ENCODE measurements at regions not wholly inside any gene's neighbourhood (a gene's known extent, or its start where the extent isn't known, plus 50 kb on each side); places are given as distances from the start of the nearest gene placed in this dataset.

- Histone ChIP-seq H3K4me1 (ENCODE audit: control insufficient read depth, insufficient read depth, low read length) (peaks cover 9% of the 10 kb centered on the region; the same call in 1 of the 2 replicates), H3K36me3 (ENCODE audit: control insufficient read depth, insufficient read depth, low read length) (no peaks in the 10 kb centered on the region), H3K27me3 (ENCODE audit: control insufficient read depth, insufficient read depth, low read length) (peaks cover 30% of the 10 kb centered on the region), H3K4me3 (ENCODE audit: low read depth, low read length) (no peak overlapping the region), H3K9ac (ENCODE audit: low read length) (no peak overlapping the region), H3K27ac (ENCODE audit: low read depth, low read length) (no peak overlapping the region), H3K9me3 (ENCODE audit: control insufficient read depth, insufficient read depth, low read depth, low read length) (no peaks in the 10 kb centered on the region)
These were observed 67.2 kb upstream of the TMEM17 start for GRCh38 chr2:62573137-62573731.

DNA sequence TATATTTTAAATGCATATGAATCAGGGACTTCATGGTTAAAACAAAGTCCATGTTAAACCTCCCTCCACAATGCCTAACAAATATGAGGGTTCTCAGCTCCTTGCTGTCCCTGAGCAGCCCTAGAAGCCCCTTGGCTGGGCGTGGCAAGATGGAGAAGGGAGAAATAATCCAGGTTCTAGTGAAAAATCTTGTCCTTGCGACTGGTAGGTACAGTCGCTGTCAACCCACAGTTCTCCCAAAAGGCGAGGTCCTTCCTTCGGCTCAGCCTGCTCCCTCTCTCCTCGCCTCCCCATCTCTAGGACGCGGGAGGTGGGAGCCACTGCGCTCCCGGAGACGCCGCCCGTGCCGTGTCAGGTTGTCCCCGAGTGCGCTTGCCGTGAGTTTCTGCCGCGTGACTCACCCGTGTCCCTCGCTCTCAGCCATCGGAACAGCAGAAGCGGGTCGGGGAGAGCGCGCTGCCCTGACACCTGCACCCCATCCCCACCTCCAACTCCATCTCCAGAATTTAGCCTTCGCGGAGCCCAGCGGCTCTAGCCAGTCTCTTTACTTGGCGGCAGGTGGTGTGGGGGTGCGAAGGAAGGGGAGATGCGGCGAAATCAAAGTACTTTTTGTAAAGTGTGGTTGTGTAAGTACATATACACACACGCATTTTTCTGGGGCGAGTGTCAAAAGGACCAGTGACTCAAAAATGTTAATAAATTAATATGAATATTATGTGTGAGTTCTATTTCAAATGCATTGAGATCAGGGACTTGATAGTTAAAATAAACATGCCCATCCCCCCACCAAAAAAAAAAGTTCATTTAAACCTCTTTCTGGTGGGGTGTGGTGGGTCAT is 65.1 kb upstream of the TMEM17 start:
- peaks cover 30% of the 10 kb centered on the region for H3K27me3 ChIP-seq (ENCODE audit: control insufficient read depth, insufficient read depth, low read length)
- H3K36me3 ChIP-seq (ENCODE audit: control insufficient read depth, insufficient read depth, low read length): no peaks in the 10 kb centered on the region
- peak overlapping the region; percentile 45 for H3K4me3 ChIP-seq (ENCODE audit: low read depth, low read length)
- no peaks in the 10 kb centered on the region for H3K9me3 ChIP-seq (ENCODE audit: control insufficient read depth, insufficient read depth, low read depth, low read length)
- no peak overlapping the region for H3K9ac ChIP-seq (ENCODE audit: low read length)
- H3K4me1 ChIP-seq (ENCODE audit: control insufficient read depth, insufficient read depth, low read length): peaks cover 9% of the 10 kb centered on the region; the same call in 1 of the 2 replicates
- H3K27ac ChIP-seq (ENCODE audit: low read depth, low read length): no peak overlapping the region

DNA sequence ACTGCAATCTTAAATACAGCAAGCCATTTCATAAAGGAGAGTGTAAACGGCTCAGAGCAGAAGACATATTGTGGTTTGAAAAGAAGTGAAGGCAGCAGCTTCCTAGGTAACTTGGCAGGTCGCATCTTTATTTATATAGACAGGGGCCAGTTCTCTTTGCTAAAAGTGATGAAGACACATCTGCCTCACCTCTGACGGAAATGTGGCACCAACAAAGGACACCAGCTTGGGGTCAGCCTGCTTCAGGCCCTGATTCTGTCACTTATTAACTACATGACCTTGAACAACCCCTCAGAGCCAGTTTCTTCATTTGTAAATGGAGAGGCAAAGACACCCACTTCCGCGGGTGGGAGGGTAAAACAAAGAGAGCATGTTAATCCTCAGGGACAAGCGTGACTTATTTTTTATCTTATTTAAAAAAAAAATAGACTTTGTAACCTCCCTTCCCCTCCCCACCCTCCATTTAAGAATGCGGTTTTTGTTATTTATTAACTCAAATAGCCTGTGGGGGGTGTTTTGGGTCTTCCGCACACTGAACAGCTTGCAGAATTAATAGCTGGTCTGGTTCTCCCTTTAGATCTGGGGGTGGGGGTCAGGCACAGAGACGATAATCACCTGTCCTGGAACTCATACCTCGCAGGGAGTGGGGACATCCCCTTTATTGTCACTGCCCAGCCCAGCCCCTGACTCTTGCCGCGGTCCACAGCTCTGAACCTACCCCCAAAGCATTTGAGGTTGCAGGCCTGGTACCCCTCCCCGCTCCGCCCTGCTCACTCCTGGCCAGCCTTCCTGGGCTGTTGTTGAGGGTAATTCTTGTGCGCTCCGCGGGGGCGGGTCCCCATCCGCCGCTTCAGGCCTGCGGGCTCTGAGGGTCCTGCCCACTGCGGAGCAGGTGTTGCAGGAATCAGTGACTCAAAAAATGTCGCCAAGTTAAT is 64.2 kb upstream of the TMEM17 start:
- Histone ChIP-seq H3K27me3 (ENCODE audit: control insufficient read depth, insufficient read depth, low read length) (peaks cover 30% of the 10 kb centered on the region), H3K27ac (ENCODE audit: low read depth, low read length) (no peak overlapping the region), H3K36me3 (ENCODE audit: control insufficient read depth, insufficient read depth, low read length) (no peaks in the 10 kb centered on the region), H3K9ac (ENCODE audit: low read length) (no peak overlapping the region), H3K9me3 (ENCODE audit: control insufficient read depth, insufficient read depth, low read depth, low read length) (no peaks in the 10 kb centered on the region), H3K4me3 (ENCODE audit: low read depth, low read length) (peak overlapping the region; percentile 45), H3K4me1 (ENCODE audit: control insufficient read depth, insufficient read depth, low read length) (peaks cover 9% of the 10 kb centered on the region; the same call in 1 of the 2 replicates)

DNA sequence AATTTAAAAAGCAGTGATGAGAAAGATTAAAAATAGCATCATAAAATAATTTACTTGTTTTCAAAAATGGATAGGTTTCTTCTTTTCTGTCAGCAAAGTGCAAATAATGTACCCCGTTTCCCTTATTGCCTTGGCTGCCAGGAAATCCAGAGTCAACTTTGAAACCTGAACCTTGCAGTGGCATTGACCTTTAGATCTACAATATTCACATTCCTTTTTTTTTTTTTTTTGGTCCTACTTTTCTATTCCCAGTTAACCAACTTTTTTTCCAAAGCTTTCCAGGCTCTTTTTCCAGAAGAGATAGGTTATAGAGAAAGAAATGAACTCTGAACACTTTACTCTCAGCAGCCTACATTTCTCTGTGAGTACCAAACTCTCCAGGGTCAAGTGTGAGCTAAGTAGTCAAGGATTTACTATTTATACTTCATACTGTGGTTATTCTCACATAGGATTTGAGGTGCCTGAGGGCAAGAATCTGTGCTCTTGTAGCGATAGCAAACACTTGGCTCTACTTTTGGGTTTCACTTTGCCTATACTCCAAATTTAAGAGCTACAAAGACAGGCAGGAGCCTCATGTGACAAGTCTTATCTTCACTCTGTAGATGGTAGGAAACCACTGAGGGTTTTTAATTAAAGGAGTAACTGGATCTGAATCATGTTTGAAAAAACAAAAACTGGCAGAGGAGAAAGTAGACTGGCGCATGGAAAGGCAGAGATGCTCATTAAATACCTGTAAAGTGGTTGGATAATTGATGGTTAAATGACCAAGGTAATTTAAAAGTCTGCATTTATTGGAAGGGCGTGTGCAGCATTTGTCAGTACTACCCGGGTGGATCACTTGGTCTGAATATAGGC is 63.2 kb upstream of the TMEM17 start:
- no peaks in the 10 kb centered on the region for H3K36me3 ChIP-seq (ENCODE audit: control insufficient read depth, insufficient read depth, low read length)
- H3K27me3 ChIP-seq (ENCODE audit: control insufficient read depth, insufficient read depth, low read length): peaks cover 30% of the 10 kb centered on the region
- no peaks in the 10 kb centered on the region for H3K9me3 ChIP-seq (ENCODE audit: control insufficient read depth, insufficient read depth, low read depth, low read length)
- H3K27ac ChIP-seq (ENCODE audit: low read depth, low read length): no peak overlapping the region
- no peak overlapping the region for H3K9ac ChIP-seq (ENCODE audit: low read length)
- H3K4me1 ChIP-seq (ENCODE audit: control insufficient read depth, insufficient read depth, low read length): peaks cover 9% of the 10 kb centered on the region; the same call in 1 of the 2 replicates
- H3K4me3 ChIP-seq (ENCODE audit: low read depth, low read length): no peak overlapping the region

- Histone ChIP-seq H3K27me3 (ENCODE audit: control insufficient read depth, insufficient read depth, low read length) (peaks cover 30% of the 10 kb centered on the region), H3K36me3 (ENCODE audit: control insufficient read depth, insufficient read depth, low read length) (no peaks in the 10 kb centered on the region), H3K9ac (ENCODE audit: low read length) (no peak overlapping the region), H3K9me3 (ENCODE audit: control insufficient read depth, insufficient read depth, low read depth, low read length) (no peaks in the 10 kb centered on the region), H3K4me3 (ENCODE audit: low read depth, low read length) (no peak overlapping the region), H3K4me1 (ENCODE audit: control insufficient read depth, insufficient read depth, low read length) (peaks cover 9% of the 10 kb centered on the region; the same call in 1 of the 2 replicates), H3K27ac (ENCODE audit: low read depth, low read length) (no peak overlapping the region)
These were observed 62.1 kb upstream of the TMEM17 start for GRCh38 chr2:62568074-62568473.

DNA sequence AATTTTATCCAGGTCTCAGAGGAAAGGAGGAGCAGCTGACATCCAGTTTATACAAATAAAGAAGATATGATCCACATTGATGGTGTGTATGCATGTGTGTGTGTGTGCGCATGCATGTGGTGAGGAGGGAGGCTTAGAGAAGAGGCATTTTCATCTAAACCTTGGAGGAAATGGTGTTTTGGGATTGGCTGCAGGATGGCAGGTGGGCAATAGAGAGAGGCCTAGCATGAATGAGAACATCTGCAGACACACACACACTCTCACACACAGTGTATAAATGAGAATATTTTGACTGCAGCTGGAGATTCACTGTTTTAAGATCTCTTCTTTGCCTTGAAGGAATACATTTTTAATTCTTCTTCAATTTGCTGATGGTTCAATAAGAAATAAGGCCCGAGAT is 61.7 kb upstream of the TMEM17 start:
- no peaks in the 10 kb centered on the region for H3K36me3 ChIP-seq (ENCODE audit: control insufficient read depth, insufficient read depth, low read length)
- H3K4me3 ChIP-seq (ENCODE audit: low read depth, low read length): no peak overlapping the region
- H3K4me1 ChIP-seq (ENCODE audit: control insufficient read depth, insufficient read depth, low read length): peaks cover 9% of the 10 kb centered on the region; the same call in 1 of the 2 replicates
- peaks cover 28% of the 10 kb centered on the region for H3K27me3 ChIP-seq (ENCODE audit: control insufficient read depth, insufficient read depth, low read length)
- H3K9ac ChIP-seq (ENCODE audit: low read length): no peak overlapping the region
- H3K27ac ChIP-seq (ENCODE audit: low read depth, low read length): no peak overlapping the region
- H3K9me3 ChIP-seq (ENCODE audit: control insufficient read depth, insufficient read depth, low read depth, low read length): no peaks in the 10 kb centered on the region

- Histone ChIP-seq H3K27me3 (ENCODE audit: control insufficient read depth, insufficient read depth, low read length) (peaks cover 21% of the 10 kb centered on the region), H3K9ac (ENCODE audit: low read length) (no peak overlapping the region), H3K36me3 (ENCODE audit: control insufficient read depth, insufficient read depth, low read length) (no peaks in the 10 kb centered on the region), H3K9me3 (ENCODE audit: control insufficient read depth, insufficient read depth, low read depth, low read length) (no peaks in the 10 kb centered on the region), H3K4me1 (ENCODE audit: control insufficient read depth, insufficient read depth, low read length) (peaks cover 9% of the 10 kb centered on the region; the same call in 1 of the 2 replicates), H3K4me3 (ENCODE audit: low read depth, low read length) (no peak overlapping the region), H3K27ac (ENCODE audit: low read depth, low read length) (no peak overlapping the region)
These were observed 60.9 kb upstream of the TMEM17 start for GRCh38 chr2:62566847-62567246.

DNA sequence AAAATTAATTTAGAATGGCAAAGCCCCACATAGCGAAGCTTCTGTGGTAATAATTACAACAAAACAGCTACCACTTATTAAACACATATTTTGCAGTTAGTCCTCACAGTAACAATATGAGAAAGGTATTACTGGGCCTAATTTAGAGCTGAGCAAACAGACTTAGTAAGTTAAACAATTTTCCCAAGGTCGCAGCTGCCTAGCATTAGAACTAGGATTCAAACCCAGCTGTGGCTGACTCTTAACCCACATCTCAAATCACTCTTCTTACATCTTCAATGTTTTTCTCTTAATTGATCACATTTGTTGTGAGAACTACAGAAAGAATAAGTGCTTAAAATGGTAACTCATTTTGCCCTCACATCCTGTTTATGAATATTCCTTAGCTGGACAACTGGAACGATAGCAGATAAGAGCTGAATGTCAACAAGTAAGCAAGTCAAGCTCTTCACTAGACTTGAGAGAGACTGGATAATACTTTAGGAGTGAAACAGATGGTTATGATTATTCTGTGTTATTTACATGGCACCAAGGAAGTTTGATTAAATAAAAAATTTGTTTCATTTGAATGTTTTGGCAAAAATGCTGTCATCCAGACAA is 59.4 kb upstream of the TMEM17 start:
- Histone ChIP-seq H3K9ac (ENCODE audit: low read length) (no peak overlapping the region), H3K4me3 (ENCODE audit: low read depth, low read length) (no peak overlapping the region), H3K36me3 (ENCODE audit: control insufficient read depth, insufficient read depth, low read length) (no peaks in the 10 kb centered on the region), H3K27me3 (ENCODE audit: control insufficient read depth, insufficient read depth, low read length) (peaks cover 6% of the 10 kb centered on the region), H3K27ac (ENCODE audit: low read depth, low read length) (no peak overlapping the region), H3K9me3 (ENCODE audit: control insufficient read depth, insufficient read depth, low read depth, low read length) (no peaks in the 10 kb centered on the region), H3K4me1 (ENCODE audit: control insufficient read depth, insufficient read depth, low read length) (peaks cover 2% of the 10 kb centered on the region; the same call in 1 of the 2 replicates)

DNA sequence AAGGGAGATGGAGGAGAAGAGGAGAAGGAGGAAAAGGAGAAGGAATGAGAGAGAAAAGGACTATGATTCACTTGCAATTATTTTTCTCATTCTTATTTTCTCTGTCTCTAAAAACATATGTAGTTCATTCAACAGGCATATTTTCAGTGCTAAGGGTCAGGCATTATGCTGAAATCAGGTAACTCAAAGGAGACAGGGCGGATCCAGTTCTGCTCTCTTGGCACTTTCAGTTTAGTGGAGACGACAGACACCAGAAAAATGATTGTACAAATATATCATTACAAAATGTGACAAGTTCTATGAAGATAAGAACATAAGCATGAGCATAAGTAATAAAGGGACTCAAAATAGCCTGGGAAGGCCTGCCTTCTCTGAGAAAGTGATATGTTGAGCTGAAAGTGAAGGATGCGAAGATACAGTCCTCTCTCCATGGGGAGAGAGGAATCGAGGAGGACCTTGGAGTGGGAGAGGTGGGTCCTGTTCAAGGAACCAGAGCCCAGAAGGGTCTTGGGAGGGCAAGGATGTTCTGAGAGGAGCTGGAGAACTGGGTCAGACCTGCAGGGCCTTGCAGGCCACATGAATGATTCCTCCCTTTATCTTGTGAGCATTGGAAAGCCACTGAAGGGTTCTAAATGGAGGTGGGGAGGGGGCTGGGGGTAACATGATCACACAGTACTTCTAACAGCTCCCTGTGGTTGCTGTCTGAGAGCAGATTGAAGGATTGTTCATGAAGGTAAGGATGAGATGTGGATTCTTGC is 58.6 kb upstream of the TMEM17 start:
- H3K4me1 ChIP-seq (ENCODE audit: control insufficient read depth, insufficient read depth, low read length): no peaks in the 10 kb centered on the region
- no peaks in the 10 kb centered on the region for H3K36me3 ChIP-seq (ENCODE audit: control insufficient read depth, insufficient read depth, low read length)
- H3K4me3 ChIP-seq (ENCODE audit: low read depth, low read length): no peak overlapping the region
- no peaks in the 10 kb centered on the region for H3K27me3 ChIP-seq (ENCODE audit: control insufficient read depth, insufficient read depth, low read length)
- H3K9ac ChIP-seq (ENCODE audit: low read length): no peak overlapping the region
- H3K27ac ChIP-seq (ENCODE audit: low read depth, low read length): no peak overlapping the region
- no peaks in the 10 kb centered on the region for H3K9me3 ChIP-seq (ENCODE audit: control insufficient read depth, insufficient read depth, low read depth, low read length)
